WTC11 (cell line): ENCODE measurements at regions not wholly inside any gene's neighbourhood (a gene's known extent, or its start where the extent isn't known, plus 50 kb on each side); places are given as distances from the start of the nearest gene placed in this dataset.
A peak's percentile ranks its signal among the peaks of the same experiment; 100 is the strongest.

ENCODE experiments used
- ATF2 ChIP-seq: sonication (generic); formaldehyde crosslinking; IDR thresholded peaks from 2 replicates; pipeline ENCODE4 v1.8.1; 2022; ENCODE audit warnings: low read depth, missing genetic modification reagents, borderline replicate concordance
- CREB1 ChIP-seq: sonication (generic); formaldehyde crosslinking; IDR thresholded peaks from 2 replicates; pipeline ENCODE4 v1.8.0; 2023; ENCODE audit warnings: mild to moderate bottlenecking, missing genetic modification reagents
- E2F1 ChIP-seq: sonication (generic); formaldehyde crosslinking; IDR thresholded peaks from 2 replicates; pipeline ENCODE4 v1.8.0; 2022; ENCODE audit warnings: mild to moderate bottlenecking, missing genetic modification reagents
- ESRRA ChIP-seq: sonication (generic); formaldehyde crosslinking; IDR thresholded peaks from 2 replicates; pipeline ENCODE4 v1.8.1; 2022; ENCODE audit warnings: mild to moderate bottlenecking, missing genetic modification reagents, borderline replicate concordance
- ETV6 ChIP-seq: sonication (generic); formaldehyde crosslinking; IDR thresholded peaks from 2 replicates; pipeline ENCODE4 v1.8.1; 2022; ENCODE audit warnings: mild to moderate bottlenecking, missing genetic modification reagents
- FOXP1 ChIP-seq: sonication (generic); formaldehyde crosslinking; IDR thresholded peaks from 2 replicates; pipeline ENCODE4 v1.8.0; 2022; ENCODE audit warnings: missing genetic modification reagents, mild to moderate bottlenecking, moderate library complexity, borderline replicate concordance
- IRF2 ChIP-seq: sonication (generic); formaldehyde crosslinking; IDR thresholded peaks from 2 replicates; pipeline ENCODE4 v1.8.0; 2022; ENCODE audit warnings: low read depth, missing genetic modification reagents, borderline replicate concordance
- NFATC4 ChIP-seq: fragments of 250-450 bp; sonication (Bioruptor Pico); IDR thresholded peaks from 2 replicates; pipeline ENCODE4 v1.9.0; 2021; ENCODE audit warnings: mild to moderate bottlenecking
- NFYB ChIP-seq: sonication (generic); formaldehyde crosslinking; conservative IDR thresholded peaks from 2 replicates; pipeline ENCODE4 v1.8.0; 2022; ENCODE audit warnings: low read depth, missing genetic modification reagents
- OVOL2 ChIP-seq: fragments of 250-450 bp; sonication (Bioruptor Pico); IDR thresholded peaks from 2 replicates; pipeline ENCODE4 v1.9.0; 2021; ENCODE audit warnings: mild to moderate bottlenecking, borderline replicate concordance
- PREB ChIP-seq: sonication (generic); formaldehyde crosslinking; IDR thresholded peaks from 2 replicates; pipeline ENCODE4 v1.8.1; 2022; ENCODE audit warnings: mild to moderate bottlenecking, missing genetic modification reagents, moderate library complexity, borderline replicate concordance
- RELA ChIP-seq: sonication (generic); formaldehyde crosslinking; IDR thresholded peaks from 2 replicates; pipeline ENCODE4 v1.8.1; 2022; ENCODE audit warnings: missing genetic modification reagents, mild to moderate bottlenecking, borderline replicate concordance
- RORB ChIP-seq: fragments of 250-450 bp; sonication (Bioruptor Pico); IDR thresholded peaks from 2 replicates; pipeline ENCODE4 v1.9.0; 2021; ENCODE audit warnings: mild to moderate bottlenecking
- STAT6 ChIP-seq: sonication (generic); formaldehyde crosslinking; conservative IDR thresholded peaks from 2 replicates; pipeline ENCODE4 v1.8.1; 2023; ENCODE audit warnings: mild to moderate bottlenecking, low read depth, missing genetic modification reagents, moderate library complexity
- TCF7 ChIP-seq: sonication (generic); formaldehyde crosslinking; IDR thresholded peaks from 2 replicates; pipeline ENCODE4 v1.8.0; 2022; ENCODE audit warnings: mild to moderate bottlenecking, low read depth, missing genetic modification reagents, moderate library complexity
- TEAD1 ChIP-seq: sonication (generic); formaldehyde crosslinking; IDR thresholded peaks from 2 replicates; pipeline ENCODE4 v1.8.0; 2022; ENCODE audit warnings: mild to moderate bottlenecking, missing genetic modification reagents
- USF2 ChIP-seq: sonication (generic); formaldehyde crosslinking; IDR thresholded peaks from 2 replicates; pipeline ENCODE4 v1.8.1; 2023; ENCODE audit warnings: mild to moderate bottlenecking, missing genetic modification reagents, moderate library complexity
- ZNF317 ChIP-seq: sonication (generic); formaldehyde crosslinking; IDR thresholded peaks from 2 replicates; pipeline ENCODE4 v1.8.1; 2023; ENCODE audit warnings: low read depth, mild to moderate bottlenecking, moderate library complexity, missing genetic modification reagents, borderline replicate concordance
- ZNF416 ChIP-seq: fragments of 250-450 bp; sonication (Bioruptor Pico); IDR thresholded peaks from 2 replicates; pipeline ENCODE4 v1.9.0; 2021; ENCODE audit warnings: mild to moderate bottlenecking, inconsistent platforms
- ZNF423 ChIP-seq: fragments of 250-450 bp; sonication (Bioruptor Pico); IDR thresholded peaks from 2 replicates; pipeline ENCODE4 v2.1.2; 2022; ENCODE audit warnings: mild to moderate bottlenecking, moderate library complexity
- ZNF425 ChIP-seq: fragments of 250-450 bp; sonication (Bioruptor Pico); conservative IDR thresholded peaks from 2 replicates; pipeline ENCODE4 v1.9.0; 2021; ENCODE audit warnings: mild to moderate bottlenecking
- ZNF532 ChIP-seq: fragments of 250-450 bp; sonication (Bioruptor Pico); IDR thresholded peaks from 2 replicates; pipeline ENCODE4 v1.9.0; 2021; ENCODE audit warnings: mild to moderate bottlenecking, borderline replicate concordance
- ZSCAN18 ChIP-seq: fragments of 250-450 bp; sonication (Bioruptor Pico); IDR thresholded peaks from 2 replicates; pipeline ENCODE4 v2.1.2; 2022; ENCODE audit warnings: mild to moderate bottlenecking, moderate library complexity

- TF ChIP-seq ATF2 (CRISPR knock-in tag) (no peak), TEAD1 (0 out of 2 replicates have a peak, but pooled peaks have one; percentile 54), NFATC4 (no peak), NFYB (CRISPR knock-in tag) (no peak), ZNF317 (CRISPR knock-in tag) (no peak), RORB (CRISPR knock-in tag) (no peak), ZNF532 (CRISPR knock-in tag) (peak; percentile 30; the same call in 1 of the 2 replicates), FOXP1 (CRISPR knock-in tag) (no peak), E2F1 (no peak), OVOL2 (no peak), ESRRA (no peak), CREB1 (CRISPR knock-in tag) (no peak), ETV6 (CRISPR knock-in tag) (0 out of 2 replicates have a peak, but pooled peaks have one; percentile 23), TCF7 (CRISPR knock-in tag) (no peak), USF2 (no peak), RELA (no peak), ZNF416 (CRISPR knock-in tag) (no peak), IRF2 (CRISPR knock-in tag) (no peak), ZNF425 (no peak), PREB (no peak), ZNF423 (CRISPR knock-in tag) (0 out of 2 replicates have a peak, but pooled peaks have one; percentile 14), ZSCAN18 (CRISPR knock-in tag) (0 out of 2 replicates have a peak, but pooled peaks have one; percentile 52), STAT6 (no peak)
- TF ChIP-seq, all 79 proteins: peak for 5
Observed at GRCh38 chr11:96456111-96456510, 66.3 kb downstream of the JRKL start (continued).
